Stomach (tissue), 8 donors: ENCODE measurements at regions not wholly inside any gene's neighbourhood (a gene's known extent, or its start where the extent isn't known, plus 50 kb on each side); places are given as distances from the start of the nearest gene placed in this dataset.

ENCODE experiments used
- DNase-seq, 2 donors: peaks; one replicate each; pipeline versions ENCODE4 v3.0.0 to v3.0.0-alpha.2; 2013 to 2019
- H3K27ac ChIP-seq, 5 donors: fragments of 200-600 bp in 4 of 5; sonication (generic) in 4 of 5; one replicate each; pipeline ENCODE4 v1.5.1; 2013 to 2019; ENCODE audit warnings: mild to moderate bottlenecking in 1 of 5, moderate library complexity in 1 of 5
- H3K27me3 ChIP-seq, 3 donors: fragments of 200-600 bp; sonication (generic); one replicate each; pipeline ENCODE4 v1.5.1; 2017 to 2019; ENCODE audit warnings: mixed run types in 1 of 3
- H3K36me3 ChIP-seq, 4 donors: fragments of 200-600 bp; sonication (generic); 1 replicate in 3 of 4; 2 replicates in 1 of 4; pipeline ENCODE4 v1.5.1; 2016 to 2019
- H3K4me1 ChIP-seq, 4 donors: fragments of 200-600 bp; sonication (generic); one replicate each; pipeline ENCODE4 v1.5.1; 2016 to 2019
- H3K4me3 ChIP-seq, 4 donors: fragments of 200-600 bp; sonication (generic) in 3 of 4; one replicate each; pipeline ENCODE4 v1.5.1; 2016 to 2019; ENCODE audit warnings: mild to moderate bottlenecking in 1 of 4
- H3K9me3 ChIP-seq, 4 donors: fragments of 200-600 bp; sonication (generic); one replicate each; pipeline ENCODE4 v1.5.1; 2016 to 2019
- EP300 ChIP-seq: sonication (generic); formaldehyde crosslinking; IDR thresholded peaks from one replicate; pipeline ENCODE4 v1.6.1; 2017; ENCODE audit warnings: antibody characterized with exemption
- POLR2A ChIP-seq, 4 donors: fragments of 450-650 bp; IDR thresholded peaks; one replicate each; pipeline ENCODE4 v1.6.1; 2016; ENCODE audit warnings: antibody characterized with exemption in 4 of 4, control low read depth in 2 of 4, mild to moderate bottlenecking in 1 of 4, moderate library complexity in 1 of 4
- POLR2AphosphoS5 ChIP-seq, 3 donors: sonication (generic); formaldehyde crosslinking; IDR thresholded peaks; one replicate each; pipeline ENCODE4 v1.6.1; 2016; ENCODE audit warnings: antibody characterized with exemption in 3 of 3
- WGBS, 5 donors: extraction: QIAGEN DNeasy Blood & Tissue Kit in 3 of 5; methylation state at CpG; one replicate each; pipeline versions ENCODE4 v1.1.5 to v1.1.7; 2013 to 2018; 5-methylcytosine and 5-hydroxymethylcytosine counted together
- intact Hi-C: fragments of 100-400 bp; cut with DNase I; formaldehyde crosslinking; loops from one replicate; pipeline ENCODE4 v1.15.1; 2023; ENCODE audit warnings: low total_unique reads
- TF ChIP-seq, protein P1 (sequence below), 7 experiments: fragments of 450-650 bp in 4 of 7; fragments of 200-600 bp in 3 of 7; sonication (generic) in 3 of 7; IDR thresholded peaks; one replicate each; pipeline ENCODE4 v1.5.1; 2016 to 2019; ENCODE audit warnings: antibody characterized with exemption in 7 of 7, control low read depth in 2 of 7, mild to moderate bottlenecking in 1 of 7
- donor health status: healthy with polysubstance abuse.
- donor health status: Bipolar disorder and iron deficiency.
- donor health status: healthy.

DNA sequence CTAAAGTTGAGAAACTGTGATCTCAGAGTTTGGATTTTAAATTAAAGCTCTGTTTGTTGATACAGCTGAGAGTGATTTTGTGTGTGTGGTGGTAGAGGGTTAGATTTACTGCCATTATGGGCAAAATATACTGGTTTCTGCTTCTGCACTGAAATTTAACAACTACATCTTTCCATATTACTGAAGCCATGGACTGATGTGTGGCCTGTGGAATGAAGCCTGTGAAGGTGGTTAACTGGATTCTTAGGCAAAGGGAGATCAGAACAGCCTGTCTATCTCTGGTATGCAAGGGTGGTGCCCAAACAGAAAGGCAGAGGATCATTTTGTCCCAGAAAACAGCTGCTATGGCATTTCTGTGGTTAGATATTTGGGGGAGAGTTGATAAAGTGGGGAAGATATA is 297.3 kb upstream of the THBS1 start:
- Histone ChIP-seq H3K27me3 (no peaks in the 10 kb centered on the region), H3K9me3 (no peaks in the 10 kb centered on the region), H3K4me1 (peaks cover 0 to 17% (median 10%) of the 10 kb centered on the region in 4 donors), H3K36me3 (no peaks in the 10 kb centered on the region), H3K27ac (no peak overlapping the region), H3K4me3 (no peak overlapping the region)
- intact Hi-C loops = no loop called here
- TF ChIP-seq, protein P1, sequence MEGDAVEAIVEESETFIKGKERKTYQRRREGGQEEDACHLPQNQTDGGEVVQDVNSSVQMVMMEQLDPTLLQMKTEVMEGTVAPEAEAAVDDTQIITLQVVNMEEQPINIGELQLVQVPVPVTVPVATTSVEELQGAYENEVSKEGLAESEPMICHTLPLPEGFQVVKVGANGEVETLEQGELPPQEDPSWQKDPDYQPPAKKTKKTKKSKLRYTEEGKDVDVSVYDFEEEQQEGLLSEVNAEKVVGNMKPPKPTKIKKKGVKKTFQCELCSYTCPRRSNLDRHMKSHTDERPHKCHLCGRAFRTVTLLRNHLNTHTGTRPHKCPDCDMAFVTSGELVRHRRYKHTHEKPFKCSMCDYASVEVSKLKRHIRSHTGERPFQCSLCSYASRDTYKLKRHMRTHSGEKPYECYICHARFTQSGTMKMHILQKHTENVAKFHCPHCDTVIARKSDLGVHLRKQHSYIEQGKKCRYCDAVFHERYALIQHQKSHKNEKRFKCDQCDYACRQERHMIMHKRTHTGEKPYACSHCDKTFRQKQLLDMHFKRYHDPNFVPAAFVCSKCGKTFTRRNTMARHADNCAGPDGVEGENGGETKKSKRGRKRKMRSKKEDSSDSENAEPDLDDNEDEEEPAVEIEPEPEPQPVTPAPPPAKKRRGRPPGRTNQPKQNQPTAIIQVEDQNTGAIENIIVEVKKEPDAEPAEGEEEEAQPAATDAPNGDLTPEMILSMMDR (IDR thresholded peaks at IDR 0.05) = no peak
- no peak for TF ChIP-seq POLR2A (IDR thresholded peaks at IDR 0.05)
- no peak for TF ChIP-seq EP300
- TF ChIP-seq POLR2AphosphoS5 (IDR thresholded peaks at IDR 0.05) = no peak
- no peak for DNase-seq

DNA sequence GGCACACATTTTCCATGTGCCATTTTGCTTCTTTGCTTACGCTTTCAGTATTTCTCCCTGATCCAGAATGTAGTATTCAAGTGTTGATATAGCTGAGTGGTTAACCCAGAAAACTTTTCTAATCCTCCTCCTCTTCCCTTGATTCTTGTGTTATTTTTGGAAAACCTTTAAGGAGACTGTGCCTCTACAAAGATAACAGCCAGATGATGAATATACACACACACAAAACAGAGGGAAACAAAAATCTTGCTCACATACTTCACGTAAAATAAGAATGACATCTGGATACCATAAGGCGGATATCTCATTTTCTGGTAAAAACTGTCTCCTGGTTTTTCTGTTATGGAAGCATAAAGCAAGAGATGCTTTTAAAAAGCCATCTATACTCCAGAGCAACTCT is 295.8 kb upstream of the THBS1 start:
- WGBS, 5 donors = 86 to 99% (median 92%) methylated on average over 3 of the region's 3 CpGs
- intact Hi-C loops = no loop called here
- no peaks in the 10 kb centered on the region for H3K36me3 ChIP-seq

DNA sequence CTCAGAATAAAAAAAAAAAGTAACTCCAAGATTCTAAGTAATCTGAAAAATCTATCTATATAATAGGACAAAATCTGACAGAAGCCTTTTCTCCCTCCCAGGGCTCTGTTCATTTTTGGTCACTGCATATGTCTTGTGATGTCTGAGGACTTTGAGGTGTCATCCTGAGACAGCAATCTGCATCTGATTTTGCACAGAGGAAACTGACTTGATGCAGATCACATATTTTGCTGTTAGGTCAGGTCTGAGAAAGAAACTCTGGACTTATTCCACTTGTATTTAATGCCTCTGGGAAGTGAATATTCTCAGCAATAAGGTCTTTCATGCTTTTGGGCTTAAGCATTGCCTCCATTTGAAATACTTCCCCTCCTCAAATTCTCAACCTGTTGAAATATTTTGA is 295.2 kb upstream of the THBS1 start:
- no peaks in the 10 kb centered on the region for H3K27me3 ChIP-seq
- H3K4me3 ChIP-seq = no peak overlapping the region
- intact Hi-C loops = no loop called here
- no peaks in the 10 kb centered on the region for H3K36me3 ChIP-seq
- H3K27ac ChIP-seq = no peak overlapping the region
- no peak for DNase-seq
- peaks cover 0 to 17% (median 10%) of the 10 kb centered on the region in 4 donors for H3K4me1 ChIP-seq
- no peaks in the 10 kb centered on the region for H3K9me3 ChIP-seq
- TF ChIP-seq EP300 (no peak), POLR2AphosphoS5 (IDR thresholded peaks at IDR 0.05) (no peak), POLR2A (IDR thresholded peaks at IDR 0.05) (no peak)
- TF ChIP-seq, protein P1 (IDR thresholded peaks at IDR 0.05) = no peak

More for the DNA sequence above, 295.8 kb upstream of the THBS1 start:
- no peaks in the 10 kb centered on the region for H3K27me3 ChIP-seq
- peaks cover 0 to 17% (median 10%) of the 10 kb centered on the region in 4 donors for H3K4me1 ChIP-seq
- no peak overlapping the region for H3K27ac ChIP-seq
- H3K4me3 ChIP-seq = no peak overlapping the region
- no peak for DNase-seq
- no peak for TF ChIP-seq POLR2AphosphoS5 (IDR thresholded peaks at IDR 0.05)
- no peak for TF ChIP-seq POLR2A (IDR thresholded peaks at IDR 0.05)
- TF ChIP-seq, protein P1 (IDR thresholded peaks at IDR 0.05) = no peak
- TF ChIP-seq EP300 = no peak
- H3K9me3 ChIP-seq = no peaks in the 10 kb centered on the region

DNA sequence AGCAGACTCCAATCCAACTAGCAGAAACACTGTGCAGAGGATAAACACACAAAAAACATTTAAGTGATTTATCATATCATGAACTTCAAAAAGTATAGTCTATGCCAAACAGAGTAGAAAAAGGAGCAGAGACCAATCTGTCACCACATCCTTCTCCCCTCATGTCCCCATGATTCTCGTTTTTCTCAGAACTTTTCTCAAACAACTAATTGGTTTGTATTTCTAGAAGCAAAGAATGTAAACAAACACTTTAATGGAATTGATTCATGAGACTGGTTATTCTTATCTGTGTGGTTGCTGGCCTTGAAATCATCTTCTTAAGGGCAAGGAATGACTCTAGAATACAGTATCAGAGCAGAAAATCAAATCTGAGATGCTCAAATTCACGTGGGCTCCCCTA is 294.2 kb upstream of the THBS1 start:
- Histone ChIP-seq H3K4me1 (peaks cover 0 to 17% (median 10%) of the 10 kb centered on the region in 4 donors), H3K36me3 (no peaks in the 10 kb centered on the region), H3K27ac (no peak overlapping the region), H3K9me3 (no peaks in the 10 kb centered on the region), H3K27me3 (no peaks in the 10 kb centered on the region), H3K4me3 (no peak overlapping the region)
- intact Hi-C loops = no loop called here
- 21 to 33% (median 26%) methylated on average over 2 of the region's 2 CpGs for WGBS, 5 donors
- TF ChIP-seq POLR2AphosphoS5 (IDR thresholded peaks at IDR 0.05) (no peak), EP300 (no peak), POLR2A (IDR thresholded peaks at IDR 0.05) (no peak)
- TF ChIP-seq, protein P1 (IDR thresholded peaks at IDR 0.05) = no peak
- DNase-seq = no peak
